Gastroesophageal sphincter (tissue), 4 donors: ENCODE measurements at regions not wholly inside any gene's neighbourhood (a gene's known extent, or its start where the extent isn't known, plus 50 kb on each side); places are given as distances from the start of the nearest gene placed in this dataset.

ENCODE experiments used
- ATAC-seq: fragments of 150-250 bp; one replicate; pipeline ENCODE4 v1.9.1; 2016; ENCODE audit warnings: mild to moderate bottlenecking, moderate library complexity
- H3K27ac ChIP-seq, 4 donors: fragments of 200-600 bp; sonication (generic) in 3 of 4; 1 replicate in 3 of 4; 2 replicates in 1 of 4; pipeline ENCODE4 v1.5.1; 2016 to 2019
- H3K27me3 ChIP-seq: fragments of 200-600 bp; sonication (generic); one replicate; pipeline ENCODE4 v1.5.1; 2019
- H3K36me3 ChIP-seq, 2 donors: fragments of 200-600 bp; sonication (generic); one replicate each; pipeline ENCODE4 v1.5.1; 2019; ENCODE audit warnings: control low read depth in 1 of 2
- H3K4me1 ChIP-seq, 3 donors: fragments of 200-600 bp; sonication (generic); 1 replicate in 2 of 3; 2 replicates in 1 of 3; pipeline ENCODE4 v1.5.1; 2016 to 2019; ENCODE audit warnings: control low read depth in 2 of 3
- H3K4me3 ChIP-seq, 2 donors: fragments of 200-600 bp; sonication (generic); one replicate each; pipeline ENCODE4 v1.5.1; 2019; ENCODE audit warnings: mild to moderate bottlenecking in 1 of 2, moderate library complexity in 1 of 2
- H3K9me3 ChIP-seq, 3 donors: fragments of 200-600 bp; sonication (generic); one replicate each; pipeline ENCODE4 v1.5.1; 2017 to 2019; ENCODE audit warnings: control low read depth in 2 of 3
- CTCF ChIP-seq, 4 experiments: fragments of 200-600 bp in 2 of 4; fragments of 450-650 bp in 2 of 4; sonication (generic) in 1 of 4; IDR thresholded peaks; one replicate each; pipeline ENCODE4 v1.5.1; 2017 to 2019; ENCODE audit warnings: antibody characterized with exemption in 4 of 4, mild to moderate bottlenecking in 2 of 4, moderate library complexity in 2 of 4
- EP300 ChIP-seq: sonication (generic); formaldehyde crosslinking; IDR thresholded peaks from one replicate; pipeline ENCODE4 v1.6.1; 2017; ENCODE audit warnings: antibody characterized with exemption, mild to moderate bottlenecking
- POLR2A ChIP-seq, 2 donors: fragments of 450-650 bp; IDR thresholded peaks; one replicate each; pipeline ENCODE4 v1.6.1; 2017; ENCODE audit warnings: antibody characterized with exemption in 2 of 2, mild to moderate bottlenecking in 2 of 2, moderate library complexity in 1 of 2
- POLR2AphosphoS5 ChIP-seq: sonication (generic); formaldehyde crosslinking; IDR thresholded peaks from one replicate; pipeline ENCODE4 v1.6.1; 2017; ENCODE audit warnings: antibody characterized with exemption
- WGBS, 2 donors: methylation state at CpG; one replicate each; pipeline ENCODE4 v1.1.5; 2018; ENCODE audit warnings: low coverage in 1 of 2; 5-methylcytosine and 5-hydroxymethylcytosine counted together

- WGBS, 2 donors = 28 to 38% methylated on average over 2 of the region's 2 CpGs
Measured at GRCh38 chr2:221270806-221271205, 301.3 kb downstream of the EPHA4 start.

GRCh38 chr2:221272729-221273128 is 299.4 kb downstream of the EPHA4 start:
- 86 to 100% methylated on average over 1 to 3 of the region's 3 CpGs for WGBS, 2 donors
- ATAC-seq = no peak
- Histone ChIP-seq H3K4me3 (no peak overlapping the region), H3K36me3 (no peaks in the 10 kb centered on the region), H3K27me3 (no peaks in the 10 kb centered on the region), H3K27ac (no peak overlapping the region), H3K4me1 (no peaks in the 10 kb centered on the region), H3K9me3 (no peaks in the 10 kb centered on the region)
- TF ChIP-seq EP300 (no peak), POLR2AphosphoS5 (no peak), POLR2A (IDR thresholded peaks at IDR 0.05) (no peak), CTCF (IDR thresholded peaks at IDR 0.05) (no peak)

More at GRCh38 chr2:221270806-221271205, 301.3 kb downstream of the EPHA4 start:
- H3K27me3 ChIP-seq = peaks cover 4% of the 10 kb centered on the region
- H3K4me3 ChIP-seq = no peak overlapping the region
- H3K9me3 ChIP-seq = no peaks in the 10 kb centered on the region
- no peaks in the 10 kb centered on the region for H3K4me1 ChIP-seq
- no peak overlapping the region for H3K27ac ChIP-seq
- no peak for TF ChIP-seq CTCF (IDR thresholded peaks at IDR 0.05)
- TF ChIP-seq EP300 = no peak
- TF ChIP-seq POLR2A (IDR thresholded peaks at IDR 0.05) = no peak
- TF ChIP-seq POLR2AphosphoS5 = no peak
- no peaks in the 10 kb centered on the region for H3K36me3 ChIP-seq
- ATAC-seq = no peak

GRCh38 chr2:221276033-221276432 is 296.1 kb downstream of the EPHA4 start:
- TF ChIP-seq POLR2AphosphoS5 (no peak), POLR2A (IDR thresholded peaks at IDR 0.05) (no peak), EP300 (no peak), CTCF (IDR thresholded peaks at IDR 0.05) (no peak)
- ATAC-seq = no peak
- H3K36me3 ChIP-seq = no peaks in the 10 kb centered on the region
- H3K9me3 ChIP-seq = no peaks in the 10 kb centered on the region
- no peaks in the 10 kb centered on the region for H3K4me1 ChIP-seq
- no peaks in the 10 kb centered on the region for H3K27me3 ChIP-seq
- no peak overlapping the region for H3K27ac ChIP-seq
- H3K4me3 ChIP-seq = no peak overlapping the region
- 53 to 90% methylated on average over 1 of the region's 1 CpG for WGBS, 2 donors

- WGBS, 2 donors = 28 to 59% methylated on average over 2 of the region's 2 CpGs
- no peaks in the 10 kb centered on the region for H3K4me1 ChIP-seq
- H3K9me3 ChIP-seq = no peaks in the 10 kb centered on the region
- H3K27me3 ChIP-seq = no peaks in the 10 kb centered on the region
- H3K4me3 ChIP-seq = no peak overlapping the region
- H3K36me3 ChIP-seq = no peaks in the 10 kb centered on the region
- TF ChIP-seq POLR2A (IDR thresholded peaks at IDR 0.05) (no peak), EP300 (no peak), POLR2AphosphoS5 (no peak), CTCF (IDR thresholded peaks at IDR 0.05) (no peak)
- no peak for ATAC-seq
- H3K27ac ChIP-seq = no peak overlapping the region
Measured at GRCh38 chr2:221276601-221277000, 295.5 kb downstream of the EPHA4 start.

GRCh38 chr2:221282386-221282785 is 289.7 kb downstream of the EPHA4 start:
- Histone ChIP-seq H3K27ac (no peak overlapping the region), H3K4me3 (no peak overlapping the region), H3K9me3 (no peaks in the 10 kb centered on the region), H3K4me1 (no peaks in the 10 kb centered on the region), H3K36me3 (no peaks in the 10 kb centered on the region), H3K27me3 (no peaks in the 10 kb centered on the region)
- 86 to 100% methylated on average over 2 to 4 of the region's 4 CpGs for WGBS, 2 donors
- TF ChIP-seq POLR2A (IDR thresholded peaks at IDR 0.05) (no peak), EP300 (no peak), CTCF (IDR thresholded peaks at IDR 0.05) (no peak), POLR2AphosphoS5 (no peak)
- ATAC-seq = no peak
